Omental fat pad (tissue), 3 donors: ENCODE measurements at regions not wholly inside any gene's neighbourhood (a gene's known extent, or its start where the extent isn't known, plus 50 kb on each side); places are given as distances from the start of the nearest gene placed in this dataset.

ENCODE experiments used
- ATAC-seq: fragments of 150-250 bp; one replicate; pipeline ENCODE4 v1.9.1; 2016; ENCODE audit warnings: mild to moderate bottlenecking, moderate library complexity; ENCODE audit not compliant: low FRiP score
- DNase-seq: peaks from one replicate; pipeline ENCODE4 v3.0.0-alpha.2; 2019; ENCODE audit warnings: low spot score
- CTCF ChIP-seq, 3 donors: fragments of 450-650 bp; IDR thresholded peaks; one replicate each; pipeline ENCODE4 v1.5.1; 2016 to 2017; ENCODE audit warnings: antibody characterized with exemption in 3 of 3, mild to moderate bottlenecking in 3 of 3, moderate library complexity in 2 of 3

- TF ChIP-seq CTCF (IDR thresholded peaks at IDR 0.05) = no peak
- ATAC-seq = no peak
- DNase-seq = no peak
Measured at GRCh38 chr11:11125618-11126017, 227.4 kb downstream of the CSNK2A3 start.

GRCh38 chr11:11122749-11123148 lies 230.3 kb downstream of the CSNK2A3 start:
- TF ChIP-seq CTCF (IDR thresholded peaks at IDR 0.05) = no peak
- ATAC-seq (no peak), DNase-seq (no peak)

- ATAC-seq (no peak), DNase-seq (no peak)
- no peak for TF ChIP-seq CTCF (IDR thresholded peaks at IDR 0.05)
Measured at GRCh38 chr11:11119917-11120316, 233.1 kb downstream of the CSNK2A3 start.

- TF ChIP-seq CTCF (IDR thresholded peaks at IDR 0.05) = no peak
- ATAC-seq = no peak
- DNase-seq = no peak
Measured at GRCh38 chr11:11117730-11118129, 235.3 kb downstream of the CSNK2A3 start.

GRCh38 chr11:11115475-11115874 lies 237.6 kb downstream of the CSNK2A3 start:
- no peak for DNase-seq
- no peak for TF ChIP-seq CTCF (IDR thresholded peaks at IDR 0.05)
- no peak for ATAC-seq

- ATAC-seq (no peak), DNase-seq (no peak)
- no peak for TF ChIP-seq CTCF (IDR thresholded peaks at IDR 0.05)
Measured at GRCh38 chr11:11113626-11114025, 239.4 kb downstream of the CSNK2A3 start.

GRCh38 chr11:11108026-11108425 lies 245.0 kb downstream of the CSNK2A3 start:
- TF ChIP-seq CTCF (IDR thresholded peaks at IDR 0.05) = no peak
- DNase-seq = no peak
- no peak for ATAC-seq
